Kidney epithelial cell (primary cell): ENCODE measurements at regions not wholly inside any gene's neighbourhood (a gene's known extent, or its start where the extent isn't known, plus 50 kb on each side); places are given as distances from the start of the nearest gene placed in this dataset.

Experiments
- DNase-seq: peaks from one replicate; pipeline ENCODE4 v3.0.0-alpha.2; 2010; ENCODE audit warnings: low read depth
- H3K27me3 ChIP-seq: 2 replicates; pipeline ENCODE4 v1.6.0; 2011; ENCODE audit warnings: low read length; ENCODE audit not compliant: control insufficient read depth, insufficient read depth
- H3K36me3 ChIP-seq: 2 replicates; pipeline ENCODE4 v1.5.1; 2011; ENCODE audit warnings: low read length; ENCODE audit not compliant: control insufficient read depth, insufficient read depth
- H3K4me3 ChIP-seq: 2 replicates; pipeline ENCODE4 v1.5.1; 2011; ENCODE audit warnings: low read depth, mild to moderate bottlenecking, control low read depth, low read length
- TF ChIP-seq, protein P1 (sequence below): IDR thresholded peaks from 2 replicates; pipeline ENCODE4 v1.5.1; 2011; ENCODE audit warnings: mild to moderate bottlenecking, moderate library complexity, low read length, control low read depth, inconsistent platforms; ENCODE audit not compliant: insufficient read depth, poor library complexity, severe bottlenecking

DNA sequence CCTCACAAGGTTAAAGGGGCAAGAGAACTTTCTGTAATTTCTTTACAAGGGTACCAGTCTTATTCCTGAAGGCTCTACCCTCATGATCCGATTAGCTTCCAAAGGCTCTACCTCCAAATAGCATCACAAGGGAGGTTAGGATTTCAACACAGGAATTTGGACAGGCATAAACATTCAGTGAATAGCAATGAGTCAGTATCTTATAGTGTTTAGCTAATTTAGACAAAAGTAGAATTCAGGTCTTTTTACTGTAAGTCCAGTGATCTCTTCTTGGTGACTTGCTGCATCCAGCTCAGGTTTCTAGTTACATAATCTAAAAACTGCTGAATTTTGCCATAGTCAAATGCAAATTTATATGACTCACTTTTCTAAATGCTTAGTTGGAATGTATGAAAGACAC lies 1995.6 kb upstream of the RAG2 start:
- H3K36me3 ChIP-seq, result no peaks in the 10 kb centered on the region
- no peak for DNase-seq
- no peaks in the 10 kb centered on the region for H3K27me3 ChIP-seq
- TF ChIP-seq, protein P1, sequence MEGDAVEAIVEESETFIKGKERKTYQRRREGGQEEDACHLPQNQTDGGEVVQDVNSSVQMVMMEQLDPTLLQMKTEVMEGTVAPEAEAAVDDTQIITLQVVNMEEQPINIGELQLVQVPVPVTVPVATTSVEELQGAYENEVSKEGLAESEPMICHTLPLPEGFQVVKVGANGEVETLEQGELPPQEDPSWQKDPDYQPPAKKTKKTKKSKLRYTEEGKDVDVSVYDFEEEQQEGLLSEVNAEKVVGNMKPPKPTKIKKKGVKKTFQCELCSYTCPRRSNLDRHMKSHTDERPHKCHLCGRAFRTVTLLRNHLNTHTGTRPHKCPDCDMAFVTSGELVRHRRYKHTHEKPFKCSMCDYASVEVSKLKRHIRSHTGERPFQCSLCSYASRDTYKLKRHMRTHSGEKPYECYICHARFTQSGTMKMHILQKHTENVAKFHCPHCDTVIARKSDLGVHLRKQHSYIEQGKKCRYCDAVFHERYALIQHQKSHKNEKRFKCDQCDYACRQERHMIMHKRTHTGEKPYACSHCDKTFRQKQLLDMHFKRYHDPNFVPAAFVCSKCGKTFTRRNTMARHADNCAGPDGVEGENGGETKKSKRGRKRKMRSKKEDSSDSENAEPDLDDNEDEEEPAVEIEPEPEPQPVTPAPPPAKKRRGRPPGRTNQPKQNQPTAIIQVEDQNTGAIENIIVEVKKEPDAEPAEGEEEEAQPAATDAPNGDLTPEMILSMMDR, result no peak
- H3K4me3 ChIP-seq, result no peak overlapping the region

DNA sequence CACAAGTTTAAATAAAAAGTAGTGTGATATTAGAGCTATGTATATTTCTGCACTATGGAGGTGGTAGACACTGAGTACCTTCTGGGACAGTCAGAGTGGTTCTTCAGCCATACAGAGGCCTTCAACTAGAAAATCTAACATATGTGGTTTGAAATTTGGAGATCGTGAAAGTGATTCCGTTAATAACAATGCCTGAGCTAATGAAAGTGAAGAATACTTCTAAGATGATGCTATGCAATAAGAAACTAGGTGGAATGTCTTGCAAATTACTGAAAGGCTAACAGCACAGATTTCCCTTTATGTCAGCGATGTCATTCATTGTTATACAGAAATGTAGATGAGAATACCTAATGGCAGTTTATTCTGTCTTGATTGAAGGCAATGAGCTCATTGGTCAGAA lies 1984.7 kb upstream of the RAG2 start:
- H3K36me3 ChIP-seq, result no peaks in the 10 kb centered on the region
- no peak for DNase-seq
- H3K27me3 ChIP-seq, result no peaks in the 10 kb centered on the region
- H3K4me3 ChIP-seq, result no peak overlapping the region
- TF ChIP-seq, protein P1, result no peak

GRCh38 chr11:38582151-38582550 lies 1984.1 kb upstream of the RAG2 start:
- no peak for DNase-seq
- H3K4me3 ChIP-seq, result no peak overlapping the region
- H3K36me3 ChIP-seq, result no peaks in the 10 kb centered on the region
- H3K27me3 ChIP-seq, result no peaks in the 10 kb centered on the region
- TF ChIP-seq, protein P1, result no peak

GRCh38 chr11:38577769-38578168 lies 1979.7 kb upstream of the RAG2 start:
- TF ChIP-seq, protein P1, result no peak
- H3K36me3 ChIP-seq, result no peaks in the 10 kb centered on the region
- H3K4me3 ChIP-seq, result no peak overlapping the region
- DNase-seq, result no peak
- H3K27me3 ChIP-seq, result no peaks in the 10 kb centered on the region

- no peaks in the 10 kb centered on the region for H3K27me3 ChIP-seq
- no peak overlapping the region for H3K4me3 ChIP-seq
- no peak for DNase-seq
- TF ChIP-seq, protein P1, result no peak
- no peaks in the 10 kb centered on the region for H3K36me3 ChIP-seq
These were observed 1964.5 kb upstream of the RAG2 start for GRCh38 chr11:38562562-38562961.

DNA sequence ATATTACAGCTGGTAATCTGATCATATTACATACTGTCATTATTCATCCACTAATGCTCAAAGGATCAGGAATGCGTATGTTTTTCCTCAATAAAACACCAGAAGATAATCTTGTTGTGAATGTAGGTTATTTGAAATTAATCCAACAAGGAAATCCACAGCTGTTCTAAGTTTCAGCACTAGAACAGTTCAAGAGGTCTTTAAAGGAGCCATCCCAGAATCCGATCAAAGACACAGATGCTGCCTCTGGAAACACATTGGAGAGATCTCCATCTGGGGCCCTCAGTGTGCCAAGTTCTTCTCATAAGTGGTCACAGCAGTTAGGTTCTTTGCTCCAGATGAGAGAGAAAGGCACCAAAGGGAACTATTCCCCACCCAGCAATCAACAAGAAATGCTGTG lies 1955.1 kb upstream of the RAG2 start:
- no peaks in the 10 kb centered on the region for H3K27me3 ChIP-seq
- H3K4me3 ChIP-seq, result no peak overlapping the region
- DNase-seq, result no peak
- no peaks in the 10 kb centered on the region for H3K36me3 ChIP-seq
- TF ChIP-seq, protein P1, result no peak
